ENCODE measurements at regions not wholly inside any gene's neighbourhood (a gene's known extent, or its start where the extent isn't known, plus 50 kb on each side); places are given as distances from the start of the nearest gene placed in this dataset.

DNA sequence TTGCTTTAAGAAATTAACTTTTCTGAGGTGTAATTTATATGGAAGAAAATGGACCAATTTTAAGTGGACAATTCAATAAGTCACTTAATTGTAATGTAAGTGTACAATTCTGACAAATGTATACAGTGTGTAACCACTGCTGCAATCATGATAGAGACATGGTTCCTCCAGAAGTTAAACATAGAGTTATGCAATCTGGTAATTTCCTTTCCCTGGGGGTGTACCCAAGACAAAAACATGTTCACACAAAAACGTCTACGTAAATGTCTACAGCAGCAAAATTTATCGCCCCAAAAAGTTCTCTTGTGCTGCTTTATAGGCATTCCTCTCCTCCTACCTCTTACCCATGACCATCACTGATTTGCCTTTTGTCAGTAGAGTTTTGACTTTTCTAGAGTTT, 141.5 kb downstream of the AQP4 start:
- TF ChIP-seq GATA3 (IDR thresholded peaks at IDR 0.05; ENCODE audit: low read depth, low read length): no peak
- no peak for TF ChIP-seq GATA2 (IDR thresholded peaks at IDR 0.05; ENCODE audit: low read depth, low read length)

DNA sequence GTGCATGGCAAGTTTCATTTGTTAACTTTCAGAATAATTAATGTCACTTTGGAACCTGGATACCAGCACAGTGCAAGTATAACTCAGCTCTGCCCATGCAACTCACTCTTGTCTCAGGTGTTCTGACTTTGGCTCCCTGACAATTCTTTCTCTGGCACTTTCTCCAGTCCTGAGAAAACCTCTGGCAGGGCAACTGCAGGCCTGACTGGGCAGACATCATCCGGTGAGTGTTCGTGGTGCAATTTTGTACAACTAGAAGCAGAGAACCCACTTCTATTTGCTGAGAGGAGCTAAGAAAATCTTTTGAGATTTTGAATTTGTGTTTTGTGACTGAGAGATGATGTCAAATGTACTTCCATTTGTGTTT, 143.0 kb downstream of the AQP4 start:
- TF ChIP-seq GATA3 (IDR thresholded peaks at IDR 0.05; ENCODE audit: low read depth, low read length) (no peak), GATA2 (IDR thresholded peaks at IDR 0.05; ENCODE audit: low read depth, low read length) (no peak)

DNA sequence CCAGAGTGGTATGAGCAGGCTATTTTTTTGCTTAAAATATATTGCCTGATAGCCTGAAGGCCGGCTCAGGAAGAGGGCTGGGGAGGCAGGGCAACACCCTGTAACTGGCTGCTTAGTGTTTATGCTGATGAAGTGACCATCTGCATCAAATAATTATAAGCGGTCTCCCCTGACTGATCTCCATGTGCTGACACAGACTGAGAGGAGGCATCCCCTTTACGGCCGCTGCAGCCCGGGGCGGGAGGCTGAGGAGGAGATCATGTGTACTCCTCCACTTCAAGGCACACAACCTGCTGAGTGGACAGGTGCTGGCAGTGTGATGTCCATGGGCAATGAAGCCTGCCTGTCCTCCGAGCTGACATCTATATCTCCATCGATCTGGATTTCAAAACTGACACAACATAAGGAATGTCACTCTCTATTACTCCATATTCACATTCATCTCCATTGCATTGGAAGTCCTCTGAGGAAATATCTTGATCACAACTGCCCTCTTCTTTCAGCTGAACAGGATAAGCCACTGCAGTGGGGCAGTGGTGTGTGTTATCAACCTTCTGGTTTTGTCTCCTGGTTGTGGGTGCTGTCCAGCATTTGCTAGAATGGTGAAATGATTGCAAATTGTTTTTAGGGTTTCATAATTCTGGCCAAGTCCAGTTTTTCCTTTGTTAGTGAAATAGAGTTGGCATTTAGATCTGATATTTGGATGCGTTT, 143.5 kb downstream of the AQP4 start:
- TF ChIP-seq GATA3 (IDR thresholded peaks at IDR 0.05; ENCODE audit: low read depth, low read length): no peak
- TF ChIP-seq GATA2 (IDR thresholded peaks at IDR 0.05; ENCODE audit: low read depth, low read length): no peak

DNA sequence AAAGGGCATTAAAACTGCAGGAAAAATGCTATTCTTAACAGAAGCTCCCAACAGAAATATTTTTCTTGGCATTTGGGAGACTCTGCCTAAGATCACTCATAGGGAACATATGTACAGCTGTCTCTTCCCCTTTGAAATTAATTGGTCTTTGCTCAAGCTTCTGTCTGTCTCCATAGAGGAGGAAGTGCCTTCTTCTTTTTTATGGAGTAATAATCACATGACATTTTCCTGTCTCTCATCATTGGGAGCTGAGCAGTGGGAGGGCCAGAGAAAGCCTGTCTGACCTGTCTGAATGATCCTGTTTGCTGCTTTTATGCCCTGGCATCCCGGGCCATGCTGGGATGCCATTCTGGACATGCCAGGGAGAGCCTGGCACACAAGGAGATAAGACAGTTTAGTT, 145.6 kb downstream of the AQP4 start:
- TF ChIP-seq GATA3 (IDR thresholded peaks at IDR 0.05; ENCODE audit: low read depth, low read length) (no peak), GATA2 (IDR thresholded peaks at IDR 0.05; ENCODE audit: low read depth, low read length) (no peak)

DNA sequence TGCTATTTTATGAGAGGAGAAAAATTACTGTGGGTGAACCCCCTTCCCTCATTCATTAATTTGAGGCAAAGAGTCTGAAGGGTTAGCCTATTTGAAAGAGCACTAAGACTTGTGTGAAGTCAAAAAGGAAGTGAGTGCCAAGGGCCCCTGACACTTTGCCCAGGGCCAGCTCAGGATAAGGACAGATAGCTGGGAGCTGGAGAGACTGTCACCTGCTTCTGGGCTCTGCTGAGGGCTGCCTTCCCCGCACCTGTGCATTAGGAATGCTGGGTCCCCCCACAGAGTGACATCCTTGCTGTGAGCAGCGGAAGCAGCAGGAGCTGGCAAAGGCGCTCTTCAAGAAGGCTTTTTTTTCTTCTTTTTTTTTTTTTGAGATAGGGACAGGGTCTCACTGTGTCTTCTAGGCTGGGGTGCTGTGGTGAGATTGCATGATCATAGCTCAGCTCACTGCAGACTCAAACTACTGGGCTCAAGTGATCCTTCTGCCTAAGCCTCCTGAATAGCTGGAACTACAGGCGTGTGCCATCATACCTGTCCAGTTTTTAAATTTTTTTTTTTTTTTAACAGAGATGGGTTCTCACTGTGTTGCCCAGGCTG, 148.3 kb downstream of the AQP4 start:
- TF ChIP-seq GATA3 (IDR thresholded peaks at IDR 0.05; ENCODE audit: low read depth, low read length) (no peak), GATA2 (IDR thresholded peaks at IDR 0.05; ENCODE audit: low read depth, low read length) (no peak)

DNA sequence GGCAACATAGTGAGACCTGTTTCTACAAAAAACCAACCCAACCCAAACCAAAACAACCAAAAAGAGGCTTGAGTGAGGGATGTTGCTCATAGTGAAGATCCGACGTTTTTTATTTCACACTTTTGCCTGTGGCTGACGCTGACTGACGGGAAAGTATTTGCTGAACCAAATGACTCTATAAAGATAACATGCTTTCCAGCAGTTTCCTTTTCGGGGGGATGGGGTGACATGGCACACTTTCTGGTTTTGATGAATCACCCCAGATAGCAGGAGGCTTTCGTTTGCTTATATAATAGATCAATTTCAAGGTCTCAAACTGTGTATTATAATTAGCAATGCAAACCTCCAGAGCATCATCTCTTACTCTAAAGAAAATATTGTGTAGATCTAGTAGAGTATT, 150.8 kb downstream of the AQP4 start:
- TF ChIP-seq GATA2 (IDR thresholded peaks at IDR 0.05; ENCODE audit: low read depth, low read length) (no peak), GATA3 (IDR thresholded peaks at IDR 0.05; ENCODE audit: low read depth, low read length) (no peak)

DNA sequence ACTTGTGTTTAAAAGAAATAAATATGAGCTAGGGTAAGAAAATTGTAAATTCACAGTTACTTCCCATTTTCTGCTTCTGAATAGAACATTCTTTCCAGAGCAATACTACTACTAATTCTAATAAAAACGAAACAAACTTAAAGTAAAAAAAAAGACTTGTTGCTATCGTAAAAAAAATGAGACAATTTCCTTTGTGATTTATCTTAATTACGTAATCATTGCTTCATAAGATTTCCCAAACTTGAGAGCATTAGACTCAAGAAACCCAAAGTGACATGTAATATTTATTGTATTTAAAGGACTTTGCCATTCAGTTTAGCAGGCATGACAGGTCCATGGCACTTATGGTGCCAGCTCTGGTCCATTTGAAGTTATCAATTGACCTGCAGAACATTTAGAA, 153.8 kb downstream of the AQP4 start:
- TF ChIP-seq GATA2 (IDR thresholded peaks at IDR 0.05; ENCODE audit: low read depth, low read length): no peak
- no peak for TF ChIP-seq GATA3 (IDR thresholded peaks at IDR 0.05; ENCODE audit: low read depth, low read length)

DNA sequence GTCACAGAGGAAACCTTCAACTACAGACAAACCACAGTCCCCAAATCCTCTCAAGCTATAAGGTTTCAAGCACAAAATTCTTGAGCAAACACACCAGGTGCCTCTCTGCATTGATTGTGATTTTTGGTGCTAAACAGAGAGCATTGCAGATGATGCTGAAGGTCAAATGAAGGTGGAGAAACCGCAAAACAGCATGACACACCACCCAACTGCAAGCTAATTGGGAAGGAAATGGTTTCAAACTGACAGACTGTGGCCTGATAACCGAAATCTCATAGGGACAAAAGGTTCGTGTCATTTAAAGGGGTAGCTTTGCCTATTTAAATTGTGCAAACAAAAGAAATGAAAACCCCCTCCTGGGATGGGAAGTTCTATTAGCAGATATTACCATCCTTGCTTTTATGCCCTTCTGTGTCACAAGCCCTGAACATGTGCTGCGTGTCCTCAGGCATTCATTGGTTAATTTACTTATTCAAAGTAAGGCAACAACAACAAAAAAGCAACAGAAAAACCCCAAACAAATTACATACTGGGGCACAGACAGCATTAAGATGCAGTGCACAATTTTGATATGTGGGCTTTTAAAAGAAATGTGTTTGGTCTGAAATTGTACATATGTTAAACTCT, 154.9 kb downstream of the AQP4 start:
- TF ChIP-seq GATA3 (IDR thresholded peaks at IDR 0.05; ENCODE audit: low read depth, low read length) (no peak), GATA2 (IDR thresholded peaks at IDR 0.05; ENCODE audit: low read depth, low read length) (no peak)

DNA sequence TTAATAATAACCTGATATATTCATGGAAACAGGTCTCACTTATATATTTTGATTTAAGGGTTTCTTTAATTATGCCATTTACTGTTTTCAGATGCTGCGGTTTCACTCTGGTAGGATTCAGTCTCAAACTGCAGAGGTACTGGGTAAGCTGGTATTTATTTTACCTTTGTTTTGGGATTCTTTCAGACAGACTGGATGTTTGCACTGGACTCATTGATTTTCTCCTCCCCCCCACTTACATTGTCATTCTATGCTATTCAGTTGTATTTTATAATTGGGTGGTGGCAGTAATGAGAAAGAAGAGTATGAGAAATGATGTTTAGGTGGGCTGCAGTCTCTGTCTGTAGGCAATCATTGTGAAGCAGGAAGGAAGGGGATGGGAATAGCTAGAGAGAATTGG, 155.6 kb downstream of the AQP4 start:
- TF ChIP-seq GATA3 (IDR thresholded peaks at IDR 0.05; ENCODE audit: low read depth, low read length): no peak
- no peak for TF ChIP-seq GATA2 (IDR thresholded peaks at IDR 0.05; ENCODE audit: low read depth, low read length)

DNA sequence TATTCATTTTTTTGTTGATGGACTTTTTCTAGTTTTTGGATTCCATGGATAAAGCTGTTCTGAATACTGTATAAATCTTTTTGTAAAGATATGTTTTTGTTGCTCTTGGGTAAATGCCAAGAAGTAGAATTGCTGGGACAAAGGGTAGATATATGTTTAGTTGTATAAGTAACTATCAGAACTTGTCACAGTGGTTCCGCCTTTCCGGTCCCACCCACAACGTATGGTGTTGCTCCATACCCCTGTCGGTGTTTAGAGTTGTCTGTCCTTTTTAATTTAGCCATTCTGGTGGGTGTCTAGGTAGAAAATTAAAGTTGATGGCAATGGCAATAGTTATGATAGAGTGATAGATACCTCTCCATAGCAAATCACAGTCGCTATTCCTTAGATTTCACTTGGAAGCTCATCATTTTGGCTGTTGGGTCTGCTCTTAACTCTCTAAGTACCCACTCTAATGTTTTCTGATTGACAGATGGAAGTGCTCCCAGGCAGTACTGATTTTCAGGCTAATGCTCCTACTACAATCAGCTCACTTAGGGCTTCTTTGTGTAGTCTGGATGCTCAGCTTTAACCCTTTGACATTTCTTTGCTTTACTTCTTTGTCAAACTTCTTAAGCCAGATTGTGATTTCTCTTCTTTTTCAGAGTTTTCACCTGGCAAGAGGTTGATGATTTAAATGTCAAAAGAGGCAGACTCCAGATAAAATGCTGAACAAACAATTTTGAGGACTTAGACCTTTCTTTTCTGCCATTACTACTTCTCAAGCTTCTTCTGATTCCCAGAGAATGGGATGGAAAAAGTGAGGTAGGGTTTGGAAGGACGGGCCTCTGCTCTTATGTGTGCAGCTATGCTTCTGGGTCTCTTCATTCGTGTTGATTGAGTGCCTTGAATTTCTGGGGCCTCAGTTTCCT, 156.4 kb downstream of the AQP4 start:
- TF ChIP-seq GATA2 (IDR thresholded peaks at IDR 0.05; ENCODE audit: low read depth, low read length): no peak
- TF ChIP-seq GATA3 (IDR thresholded peaks at IDR 0.05; ENCODE audit: low read depth, low read length): no peak

DNA sequence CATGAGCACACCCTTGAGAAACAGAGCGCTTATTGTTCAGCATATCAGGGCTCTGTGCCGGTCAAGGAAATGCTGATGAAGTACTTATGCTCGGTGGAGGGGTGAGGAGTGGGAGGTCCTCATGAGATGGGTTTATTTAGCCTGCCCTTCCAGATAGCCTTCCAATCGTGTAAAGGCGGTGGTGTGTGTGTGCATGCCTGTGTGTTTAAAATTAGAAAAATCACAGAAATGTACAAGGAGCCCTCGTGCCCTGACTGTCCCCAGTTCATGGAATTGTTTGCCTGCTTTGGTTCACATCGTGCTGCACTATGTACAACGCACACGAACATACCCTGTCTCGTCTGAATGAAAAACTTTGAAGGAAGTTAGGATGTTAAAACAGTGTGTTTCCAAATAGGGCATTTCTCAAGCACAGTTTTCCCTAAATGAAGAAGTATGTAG, 158.6 kb downstream of the AQP4 start:
- TF ChIP-seq GATA3 (IDR thresholded peaks at IDR 0.05; ENCODE audit: low read depth, low read length): no peak

DNA sequence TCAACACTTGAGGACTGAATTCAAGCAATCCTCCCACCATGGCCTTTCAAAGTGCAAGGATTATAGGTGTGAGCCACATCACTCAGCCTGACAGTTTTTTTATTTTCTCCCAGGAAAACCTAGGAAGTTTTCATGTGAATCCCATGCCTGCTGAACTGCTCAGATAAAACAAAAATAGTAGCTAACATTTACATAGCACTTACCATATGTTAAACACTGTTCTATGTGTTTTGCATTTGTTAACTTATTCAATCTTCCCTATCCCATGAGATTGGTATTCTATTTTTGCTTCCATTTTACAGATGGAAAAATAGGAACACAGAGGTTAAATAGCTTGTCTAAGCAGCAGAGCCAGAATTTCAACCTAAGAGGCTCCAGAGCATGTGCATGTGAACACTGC, 157.4 kb upstream of the KCTD1 start:
- TF ChIP-seq GATA3 (IDR thresholded peaks at IDR 0.05; ENCODE audit: low read depth, low read length) (no peak), GATA2 (IDR thresholded peaks at IDR 0.05; ENCODE audit: low read depth, low read length) (no peak)

DNA sequence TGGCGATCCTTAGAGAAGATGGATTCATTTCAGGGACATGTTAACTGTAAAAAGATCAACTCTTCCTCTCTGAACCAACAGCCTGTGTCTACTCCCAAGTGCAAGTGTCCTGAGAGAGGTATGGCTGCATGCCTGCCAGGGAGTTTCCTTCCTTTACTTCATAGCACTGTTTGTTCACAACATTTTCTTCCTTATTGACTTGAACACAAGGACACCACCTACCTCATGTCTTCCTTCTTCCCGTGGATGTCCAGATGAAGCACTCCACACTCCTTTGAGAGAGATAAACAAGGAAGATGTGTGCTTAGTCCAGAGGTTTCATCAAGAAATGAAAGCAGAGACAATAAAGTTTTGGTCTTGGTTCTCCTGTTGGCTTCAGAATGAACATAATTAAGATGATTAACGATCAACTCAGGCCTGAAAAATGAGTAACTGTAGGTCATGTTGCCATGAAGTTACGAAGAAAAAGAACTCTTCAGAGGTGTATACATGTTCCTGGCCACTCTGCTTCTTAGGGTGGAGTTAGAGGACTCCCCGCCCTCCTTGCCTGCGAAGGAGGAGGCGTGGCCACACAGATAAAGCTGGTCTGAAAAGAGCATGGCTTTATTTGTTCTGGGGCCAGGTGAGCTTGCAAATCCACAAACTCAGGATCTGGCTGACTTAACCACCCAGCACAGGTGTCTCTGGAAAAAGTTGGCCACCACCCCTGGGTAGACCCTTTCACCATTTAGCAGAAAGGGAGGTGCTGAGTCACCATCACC, 155.0 kb upstream of the KCTD1 start:
- TF ChIP-seq GATA2 (IDR thresholded peaks at IDR 0.05; ENCODE audit: low read depth, low read length): no peak
- TF ChIP-seq GATA3 (IDR thresholded peaks at IDR 0.05; ENCODE audit: low read depth, low read length): no peak

DNA sequence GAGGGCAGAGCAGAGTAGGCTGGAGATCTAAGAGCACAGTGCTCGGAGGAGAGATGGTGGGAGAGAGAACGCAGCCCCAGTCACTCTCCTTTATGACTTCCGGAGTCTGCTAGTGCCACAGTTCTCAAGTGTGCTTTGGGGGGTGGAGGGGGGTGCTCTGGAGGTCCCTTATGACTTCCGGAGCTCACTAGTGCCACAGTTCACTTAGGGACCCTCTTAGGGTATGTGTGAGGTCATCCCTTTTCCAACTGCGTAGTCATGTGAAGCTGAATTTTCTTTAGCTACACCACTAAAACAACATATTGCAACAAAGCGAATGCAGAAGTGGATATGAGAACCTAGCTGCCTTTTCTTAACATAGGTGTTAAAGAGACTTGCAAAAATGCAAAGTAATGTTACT, 153.7 kb upstream of the KCTD1 start:
- no peak for TF ChIP-seq GATA2 (IDR thresholded peaks at IDR 0.05; ENCODE audit: low read depth, low read length)
- no peak for TF ChIP-seq GATA3 (IDR thresholded peaks at IDR 0.05; ENCODE audit: low read depth, low read length)

Data from SH-SY5Y (cell line).